ENCODE measurements at regions not wholly inside any gene's neighbourhood (a gene's known extent, or its start where the extent isn't known, plus 50 kb on each side); places are given as distances from the start of the nearest gene placed in this dataset.

DNA sequence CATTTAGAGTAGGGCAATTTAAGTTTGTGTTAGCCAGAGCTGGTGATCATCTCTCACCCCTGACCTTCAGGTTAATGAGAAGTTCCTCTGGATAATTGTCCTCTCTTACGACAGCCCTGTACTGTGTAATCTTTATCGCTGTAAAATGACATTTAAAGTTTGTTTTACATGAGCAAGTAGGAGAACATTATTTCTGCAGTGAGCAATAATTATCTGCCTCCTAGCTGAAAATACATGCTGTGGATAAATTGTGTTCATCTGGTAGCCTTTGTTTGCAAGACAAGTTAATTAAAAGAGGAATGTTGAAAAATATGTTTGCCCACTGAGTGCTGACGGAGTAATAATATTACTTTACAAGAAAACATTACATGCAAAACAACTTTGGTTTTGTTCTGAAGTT, 1083.8 kb upstream of the NUDT12 start:
- Mint-ChIP-seq H3K36me3 (ENCODE audit: low read depth, unreplicated experiment) (no peaks in the 10 kb centered on the region), H3K27ac (ENCODE audit: unreplicated experiment) (no peak overlapping the region), H3K27me3 (ENCODE audit: unreplicated experiment) (no peaks in the 10 kb centered on the region), H3K4me3 (ENCODE audit: unreplicated experiment) (no peak overlapping the region), H3K4me1 (ENCODE audit: unreplicated experiment) (no peaks in the 10 kb centered on the region), H3K9me3 (ENCODE audit: unreplicated experiment) (no peaks in the 10 kb centered on the region)
- DNase-seq (ENCODE audit: low spot score), result no peak
- no peak for TF ChIP-seq CTCF (IDR thresholded peaks at IDR 0.05; ENCODE audit: unreplicated experiment)

DNA sequence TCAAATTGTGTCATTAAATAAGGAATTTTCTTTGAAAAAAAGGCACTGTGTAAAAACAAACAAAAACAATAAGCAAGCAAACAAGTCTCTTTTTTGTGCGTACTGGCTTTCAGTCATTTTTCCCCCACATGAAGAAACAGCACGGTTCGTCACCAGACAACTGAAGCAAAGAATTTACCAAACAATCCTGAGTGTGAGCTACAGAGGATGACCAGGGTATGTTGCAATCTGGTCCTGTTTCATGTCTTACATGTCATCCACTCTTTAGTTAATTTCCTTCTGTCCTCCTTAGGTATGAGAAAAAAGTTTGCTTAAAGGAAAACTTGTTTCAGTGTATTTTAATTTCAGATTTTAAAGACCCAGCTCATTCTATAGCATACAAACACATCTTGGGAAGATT, 1080.7 kb upstream of the NUDT12 start:
- TF ChIP-seq CTCF (IDR thresholded peaks at IDR 0.05; ENCODE audit: unreplicated experiment), result no peak

GRCh38 chr5:104635227-104635626, 1072.6 kb upstream of the NUDT12 start:
- TF ChIP-seq CTCF (IDR thresholded peaks at IDR 0.05; ENCODE audit: unreplicated experiment), result no peak
- DNase-seq (ENCODE audit: low spot score), result no peak
- Mint-ChIP-seq H3K27me3 (ENCODE audit: unreplicated experiment) (no peaks in the 10 kb centered on the region), H3K4me1 (ENCODE audit: unreplicated experiment) (no peaks in the 10 kb centered on the region), H3K4me3 (ENCODE audit: unreplicated experiment) (no peak overlapping the region), H3K27ac (ENCODE audit: unreplicated experiment) (no peak overlapping the region), H3K9me3 (ENCODE audit: unreplicated experiment) (no peaks in the 10 kb centered on the region), H3K36me3 (ENCODE audit: low read depth, unreplicated experiment) (no peaks in the 10 kb centered on the region)

More for the DNA sequence above, 1080.7 kb upstream of the NUDT12 start:
- Mint-ChIP-seq H3K36me3 (ENCODE audit: low read depth, unreplicated experiment) (no peaks in the 10 kb centered on the region), H3K4me1 (ENCODE audit: unreplicated experiment) (no peaks in the 10 kb centered on the region), H3K27ac (ENCODE audit: unreplicated experiment) (no peak overlapping the region), H3K9me3 (ENCODE audit: unreplicated experiment) (no peaks in the 10 kb centered on the region), H3K27me3 (ENCODE audit: unreplicated experiment) (no peaks in the 10 kb centered on the region), H3K4me3 (ENCODE audit: unreplicated experiment) (no peak overlapping the region)
- no peak for DNase-seq (ENCODE audit: low spot score)

DNA sequence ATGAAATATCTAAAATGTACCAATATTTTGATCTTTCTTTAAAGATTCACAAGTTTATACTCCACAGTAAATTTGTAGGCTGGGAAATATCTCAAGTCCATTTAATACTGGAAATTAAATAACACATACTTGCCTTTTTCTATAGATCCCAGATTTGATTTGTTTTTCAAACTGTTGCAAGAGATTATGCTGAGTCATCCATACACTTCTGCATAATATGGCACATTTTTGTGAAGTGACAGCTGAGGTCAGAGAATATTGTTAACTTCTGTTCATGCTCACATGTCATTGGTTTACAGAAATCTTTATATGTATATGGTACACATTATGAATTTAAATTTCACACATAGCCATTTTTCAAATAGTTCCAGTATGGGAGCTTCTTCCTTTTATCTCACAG, 1066.3 kb upstream of the NUDT12 start:
- Mint-ChIP-seq H3K36me3 (ENCODE audit: low read depth, unreplicated experiment) (no peaks in the 10 kb centered on the region), H3K4me3 (ENCODE audit: unreplicated experiment) (no peak overlapping the region), H3K9me3 (ENCODE audit: unreplicated experiment) (no peaks in the 10 kb centered on the region), H3K4me1 (ENCODE audit: unreplicated experiment) (no peaks in the 10 kb centered on the region), H3K27me3 (ENCODE audit: unreplicated experiment) (no peaks in the 10 kb centered on the region), H3K27ac (ENCODE audit: unreplicated experiment) (no peak overlapping the region)
- TF ChIP-seq CTCF (IDR thresholded peaks at IDR 0.05; ENCODE audit: unreplicated experiment), result no peak
- DNase-seq (ENCODE audit: low spot score), result no peak

DNA sequence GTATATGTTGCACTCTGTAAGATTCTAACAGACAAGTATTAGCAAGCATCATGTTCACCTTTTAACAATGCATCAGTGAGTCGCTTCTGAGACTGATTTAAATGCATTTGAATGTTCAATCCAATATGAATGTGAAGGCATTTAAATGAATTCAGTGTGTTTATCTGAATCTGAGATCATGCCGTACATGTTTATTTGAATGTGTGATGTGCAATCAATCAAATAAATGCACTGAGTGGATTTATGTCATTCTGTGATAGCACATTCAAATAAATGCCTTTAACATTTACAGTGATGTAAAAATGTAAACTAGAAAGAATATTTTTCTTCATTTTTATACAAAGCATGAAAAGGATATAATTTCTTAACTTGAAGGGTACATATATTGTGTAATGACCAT, 1063.5 kb upstream of the NUDT12 start:
- no peak overlapping the region for H3K27ac Mint-ChIP-seq (ENCODE audit: unreplicated experiment)
- H3K9me3 Mint-ChIP-seq (ENCODE audit: unreplicated experiment), result no peaks in the 10 kb centered on the region
- H3K36me3 Mint-ChIP-seq (ENCODE audit: low read depth, unreplicated experiment), result no peaks in the 10 kb centered on the region
- no peak for DNase-seq (ENCODE audit: low spot score)
- no peaks in the 10 kb centered on the region for H3K27me3 Mint-ChIP-seq (ENCODE audit: unreplicated experiment)
- TF ChIP-seq CTCF (IDR thresholded peaks at IDR 0.05; ENCODE audit: unreplicated experiment), result no peak
- no peak overlapping the region for H3K4me3 Mint-ChIP-seq (ENCODE audit: unreplicated experiment)
- H3K4me1 Mint-ChIP-seq (ENCODE audit: unreplicated experiment), result peaks cover 11% of the 10 kb centered on the region

Data from endothelial cell (in vitro differentiated cells).